Trophoblast cell (in vitro differentiated cells and primary cell): ENCODE measurements at regions not wholly inside any gene's neighbourhood (a gene's known extent, or its start where the extent isn't known, plus 50 kb on each side); places are given as distances from the start of the nearest gene placed in this dataset.

Experiments used
- DNase-seq, 2 donors: peaks; one replicate each; pipeline ENCODE4 v3.0.0-alpha.2; 2016
- H2AFZ ChIP-seq: 2 replicates; pipeline ENCODE4 v1.6.1; 2013; ENCODE audit warnings: low read length, moderate library complexity, mild to moderate bottlenecking; ENCODE audit not compliant: insufficient read depth, poor library complexity
- H2AK5ac ChIP-seq: 2 replicates; pipeline ENCODE4 v1.6.1; 2013; ENCODE audit warnings: mild to moderate bottlenecking, low read length
- H2BK120ac ChIP-seq: 2 replicates; pipeline ENCODE4 v1.6.1; 2013; ENCODE audit warnings: low read length, mild to moderate bottlenecking, moderate library complexity; ENCODE audit not compliant: insufficient read depth, poor library complexity
- H2BK12ac ChIP-seq: 2 replicates; pipeline ENCODE4 v1.6.1; 2013; ENCODE audit warnings: mild to moderate bottlenecking, low read length, moderate library complexity
- H2BK5ac ChIP-seq: 2 replicates; pipeline ENCODE4 v1.6.1; 2013; ENCODE audit warnings: low read length, low read depth, moderate library complexity, mild to moderate bottlenecking; ENCODE audit not compliant: poor library complexity
- H3K14ac ChIP-seq: 2 replicates; pipeline ENCODE4 v1.6.1; 2013; ENCODE audit warnings: mild to moderate bottlenecking, low read length
- H3K18ac ChIP-seq: 2 replicates; pipeline ENCODE4 v1.6.1; 2013; ENCODE audit warnings: mild to moderate bottlenecking, low read length
- H3K23ac ChIP-seq: 2 replicates; pipeline ENCODE4 v1.6.1; 2013; ENCODE audit warnings: low read length
- H3K27ac ChIP-seq: 2 replicates; pipeline ENCODE4 v1.5.1; 2013; ENCODE audit warnings: low read depth, mild to moderate bottlenecking, inconsistent platforms, low read length, moderate library complexity
- H3K27me3 ChIP-seq: 2 replicates; pipeline ENCODE4 v1.6.1; 2013; ENCODE audit warnings: inconsistent platforms, mild to moderate bottlenecking, low read length, moderate library complexity; ENCODE audit not compliant: insufficient read depth
- H3K36me3 ChIP-seq, 2 experiments: 1 replicate in 1 of 2; 2 replicates in 1 of 2; pipeline ENCODE4 v1.6.1; 2013; ENCODE audit warnings: low read length in 2 of 2, mild to moderate bottlenecking in 2 of 2, moderate library complexity in 1 of 2; ENCODE audit not compliant: insufficient read depth in 2 of 2, control insufficient read depth in 1 of 2
- H3K4ac ChIP-seq: 2 replicates; pipeline ENCODE4 v1.6.1; 2013; ENCODE audit warnings: low read depth, mild to moderate bottlenecking, low read length, moderate library complexity
- H3K4me1 ChIP-seq, 2 experiments: 1 replicate in 1 of 2; 2 replicates in 1 of 2; pipeline ENCODE4 v1.6.1; 2013; ENCODE audit warnings: low read length in 2 of 2, mild to moderate bottlenecking in 2 of 2, moderate library complexity in 1 of 2; ENCODE audit not compliant: insufficient read depth in 2 of 2, control insufficient read depth in 1 of 2
- H3K4me2 ChIP-seq: 2 replicates; pipeline ENCODE4 v1.6.1; 2013; ENCODE audit warnings: inconsistent platforms, mild to moderate bottlenecking, low read length, moderate library complexity
- H3K4me3 ChIP-seq: 2 replicates; pipeline ENCODE4 v1.5.1; 2013; ENCODE audit warnings: mild to moderate bottlenecking, low read depth, low read length, inconsistent platforms
- H3K79me1 ChIP-seq: one replicate; pipeline ENCODE4 v1.6.1; 2013; ENCODE audit warnings: low read length
- H3K79me2 ChIP-seq: 2 replicates; pipeline ENCODE4 v1.6.1; 2013; ENCODE audit warnings: low read length, mild to moderate bottlenecking; ENCODE audit not compliant: control insufficient read depth, insufficient read depth, poor library complexity
- H3K9ac ChIP-seq: 2 replicates; pipeline ENCODE4 v1.6.1; 2013; ENCODE audit warnings: mild to moderate bottlenecking, low read length
- H3K9me3 ChIP-seq: 2 replicates; pipeline ENCODE4 v1.6.1; 2013; ENCODE audit warnings: low read depth, mild to moderate bottlenecking, control low read depth, inconsistent platforms, low read length; ENCODE audit not compliant: insufficient read depth
- H4K12ac ChIP-seq: 2 replicates; pipeline ENCODE4 v1.6.1; 2013; ENCODE audit warnings: low read depth, mild to moderate bottlenecking, low read length, moderate library complexity
- H4K8ac ChIP-seq: 2 replicates; pipeline ENCODE4 v1.6.1; 2013; ENCODE audit warnings: low read depth, mild to moderate bottlenecking, low read length, moderate library complexity
- H4K91ac ChIP-seq: one replicate; pipeline ENCODE4 v1.6.1; 2013; ENCODE audit warnings: low read depth, mild to moderate bottlenecking, low read length, moderate library complexity
- WGBS: extraction: QIAGEN DNeasy Blood & Tissue Kit; methylation state at CpG from one replicate; pipeline ENCODE4 v1.1.7; 2013; ENCODE audit warnings: missing lambda C conversion rate; ENCODE audit not compliant: insufficient read length, insufficient coverage; ENCODE audit errors: extremely low coverage; 5-methylcytosine and 5-hydroxymethylcytosine counted together

DNA sequence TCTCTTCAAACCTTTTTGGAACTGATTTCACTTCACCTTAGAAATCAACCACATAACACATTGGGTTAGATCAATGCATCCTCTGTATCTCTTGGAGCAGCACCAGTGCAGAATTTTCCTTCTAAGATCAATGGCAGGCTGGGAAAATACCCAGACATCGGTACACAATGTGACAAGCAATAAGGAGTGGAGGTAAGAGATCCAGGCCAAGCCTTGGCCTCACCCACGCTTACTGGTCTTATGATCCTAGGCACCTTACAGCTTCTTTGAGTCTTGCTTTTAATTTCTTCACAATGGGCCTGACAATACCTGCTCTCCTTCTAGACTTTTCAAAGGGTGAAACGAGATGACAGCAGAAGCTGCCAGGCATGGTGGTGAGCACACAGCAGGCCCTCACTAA is 232.0 kb downstream of the LACC1 start:
- Histone ChIP-seq H4K12ac (no peak overlapping the region), H4K91ac (no peak overlapping the region), H3K18ac (no peak overlapping the region), H3K27ac (no peak overlapping the region), H3K36me3 (no peaks in the 10 kb centered on the region), H2AK5ac (no peak overlapping the region), H3K14ac (no peak overlapping the region), H3K4me2 (no peak overlapping the region), H3K27me3 (no peaks in the 10 kb centered on the region), H3K79me2 (no peaks in the 10 kb centered on the region), H3K4me3 (no peak overlapping the region), H2BK12ac (no peak overlapping the region), H2AFZ (no peak overlapping the region), H4K8ac (no peak overlapping the region), H2BK5ac (no peak overlapping the region), H2BK120ac (no peak overlapping the region), H3K79me1 (peaks cover 3% of the 10 kb centered on the region), H3K4me1 (peaks cover 7 to 9% of the 10 kb centered on the region in 2 experiments), H3K23ac (no peak overlapping the region), H3K9ac (no peak overlapping the region), H3K4ac (no peak overlapping the region), H3K9me3 (peaks cover 1% of the 10 kb centered on the region)
- WGBS, result no CpG with 5 or more reads among the region's 3 CpGs
- no peak for DNase-seq

DNA sequence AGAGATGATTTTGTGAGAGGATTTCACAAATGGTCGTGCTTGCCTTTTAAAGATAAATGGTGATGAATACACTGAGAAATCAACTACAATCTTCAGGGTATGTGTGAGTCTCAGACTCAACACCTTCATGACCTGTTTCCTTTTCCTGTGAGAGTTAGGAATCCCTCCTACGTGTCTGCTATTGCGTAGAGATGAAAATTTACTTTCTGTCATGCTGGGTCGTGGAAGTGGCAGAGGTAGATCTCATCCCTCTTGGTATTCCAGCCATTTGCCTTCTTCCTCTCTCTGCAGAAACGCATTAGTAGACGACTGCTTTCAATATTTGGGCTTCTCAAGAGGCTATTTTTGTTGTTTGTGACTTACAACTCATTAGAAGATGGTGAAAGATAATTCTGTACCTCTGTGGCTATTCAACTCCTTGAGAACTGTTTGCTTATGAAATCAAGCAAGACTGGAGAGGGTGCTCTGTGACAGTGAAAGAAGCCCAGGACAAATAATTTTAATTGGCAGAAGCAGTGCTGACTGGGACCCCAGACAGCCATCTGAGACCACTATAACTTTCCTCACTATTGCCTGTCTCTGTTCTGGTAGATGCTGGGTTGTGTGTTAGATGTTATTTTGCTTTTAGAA is 233.1 kb downstream of the LACC1 start:
- Histone ChIP-seq H3K18ac (no peak overlapping the region), H3K36me3 (no peaks in the 10 kb centered on the region), H2BK5ac (no peak overlapping the region), H3K4me3 (no peak overlapping the region), H3K27me3 (no peaks in the 10 kb centered on the region), H3K9me3 (peaks cover 1% of the 10 kb centered on the region), H4K91ac (no peak overlapping the region), H3K23ac (no peak overlapping the region), H3K14ac (no peak overlapping the region), H2AFZ (no peak overlapping the region), H2BK120ac (no peak overlapping the region), H3K4ac (no peak overlapping the region), H2AK5ac (no peak overlapping the region), H3K4me2 (no peak overlapping the region), H3K9ac (no peak overlapping the region), H3K27ac (no peak overlapping the region), H2BK12ac (no peak overlapping the region), H3K79me2 (no peaks in the 10 kb centered on the region), H3K79me1 (peaks cover 3% of the 10 kb centered on the region), H3K4me1 (peaks cover 5 to 9% of the 10 kb centered on the region in 2 experiments), H4K8ac (no peak overlapping the region), H4K12ac (no peak overlapping the region)
- WGBS, result no CpG with 5 or more reads among the region's 6 CpGs
- DNase-seq, result peak; percentile 20 to 60

DNA sequence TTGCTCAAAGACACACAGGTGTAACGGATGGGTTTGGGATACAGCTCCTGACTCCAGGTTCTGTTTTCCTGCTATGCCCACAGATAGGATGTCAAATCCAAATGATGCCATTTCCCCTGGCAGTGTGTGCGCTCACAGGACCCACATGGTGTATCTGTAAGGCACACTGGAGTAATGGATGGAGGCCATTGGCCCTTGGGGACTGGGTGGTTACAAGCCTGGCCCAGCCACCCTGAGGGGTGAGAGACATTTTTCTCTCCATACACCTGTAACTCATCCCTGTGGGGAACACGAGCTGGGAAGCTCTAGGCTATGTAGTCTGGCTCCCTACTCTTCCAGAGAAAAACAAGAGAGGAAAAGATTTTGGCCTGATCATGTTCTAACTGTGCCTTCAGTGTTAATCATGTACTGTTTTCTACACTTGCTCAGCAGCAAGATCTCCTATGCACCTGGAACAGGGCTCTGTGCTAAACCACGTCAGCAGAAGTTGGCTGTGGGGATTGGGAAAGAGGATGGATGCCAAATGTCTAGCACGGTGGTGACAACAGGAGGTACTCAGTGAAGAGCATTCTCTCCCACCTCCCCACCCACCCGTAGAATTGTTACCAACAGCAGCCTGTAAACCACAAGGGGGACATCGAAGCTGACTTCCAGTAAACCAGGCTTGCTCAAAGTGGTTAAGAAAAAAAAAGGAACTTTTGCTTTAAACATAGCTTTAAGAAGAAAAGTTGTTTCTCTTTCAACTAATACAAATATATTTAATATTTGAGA is 237.0 kb downstream of the LACC1 start:
- no CpG with 5 or more reads among the region's 7 CpGs for WGBS
- Histone ChIP-seq H3K36me3 (no peaks in the 10 kb centered on the region), H3K4me1 (no peaks in the 10 kb centered on the region), H3K27me3 (no peaks in the 10 kb centered on the region), H3K18ac (no peak overlapping the region), H3K4me3 (no peak overlapping the region), H2AFZ (no peak overlapping the region), H4K12ac (no peak overlapping the region), H4K91ac (no peak overlapping the region), H3K9me3 (peaks cover 1% of the 10 kb centered on the region), H3K27ac (no peak overlapping the region), H3K79me1 (no peaks in the 10 kb centered on the region), H2BK12ac (no peak overlapping the region), H2AK5ac (no peak overlapping the region), H2BK120ac (no peak overlapping the region), H3K4me2 (no peak overlapping the region), H3K9ac (no peak overlapping the region), H3K4ac (no peak overlapping the region), H3K14ac (no peak overlapping the region), H4K8ac (no peak overlapping the region), H3K79me2 (no peaks in the 10 kb centered on the region), H3K23ac (no peak overlapping the region), H2BK5ac (no peak overlapping the region)
- no peak for DNase-seq

- H3K9me3 ChIP-seq, result no peaks in the 10 kb centered on the region
- H3K14ac ChIP-seq, result no peak overlapping the region
- H2BK120ac ChIP-seq, result no peak overlapping the region
Observed at GRCh38 chr13:44117351-44117750, 237.6 kb downstream of the LACC1 start.

More at GRCh38 chr13:44117351-44117750, 237.6 kb downstream of the LACC1 start:
- Histone ChIP-seq H3K4me3 (no peak overlapping the region), H2AK5ac (no peak overlapping the region), H4K8ac (no peak overlapping the region), H3K23ac (no peak overlapping the region), H3K9ac (no peak overlapping the region), H2BK5ac (no peak overlapping the region), H3K79me2 (no peaks in the 10 kb centered on the region), H3K4me2 (no peak overlapping the region), H3K4me1 (no peaks in the 10 kb centered on the region), H3K4ac (no peak overlapping the region), H2BK12ac (no peak overlapping the region), H3K36me3 (no peaks in the 10 kb centered on the region), H3K18ac (no peak overlapping the region), H3K27me3 (no peaks in the 10 kb centered on the region), H4K12ac (no peak overlapping the region), H3K27ac (no peak overlapping the region), H2AFZ (no peak overlapping the region), H4K91ac (no peak overlapping the region), H3K79me1 (no peaks in the 10 kb centered on the region)
- DNase-seq, result no peak
- no CpG with 5 or more reads among the region's 3 CpGs for WGBS
